ENCODE measurements at regions not wholly inside any gene's neighbourhood (a gene's known extent, or its start where the extent isn't known, plus 50 kb on each side); places are given as distances from the start of the nearest gene placed in this dataset.

DNA sequence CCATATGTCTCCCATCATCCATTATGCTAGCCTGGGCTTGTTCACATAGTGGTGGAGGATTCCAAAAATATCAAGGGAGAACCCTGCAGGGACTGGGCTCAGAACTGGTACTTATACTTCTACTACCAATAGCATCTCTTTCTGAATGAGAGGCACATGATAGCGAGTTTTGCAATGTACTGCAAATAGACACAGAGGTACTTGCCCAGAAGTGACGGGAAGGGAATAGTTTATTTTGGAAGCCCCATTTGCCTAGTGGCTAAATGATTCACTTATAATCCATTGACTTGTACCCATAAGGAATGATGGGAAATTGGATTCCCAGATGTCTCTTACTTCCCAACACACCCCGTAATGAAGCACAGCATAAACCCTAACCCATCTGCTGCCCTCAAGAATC lies 124.8 kb upstream of the ERCC4 start:
- TF ChIP-seq ZSCAN29 (IDR thresholded peaks at IDR 0.05) (no peak), NFXL1 (IDR thresholded peaks at IDR 0.05; ENCODE audit: borderline replicate concordance) (no peak), EP300 (IDR thresholded peaks at IDR 0.05; ENCODE audit: borderline replicate concordance in 1 of 2, control insufficient read depth in 1 of 2, low read depth in 2 of 2, low read length in 2 of 2) (no peak)
